ENCODE measurements at regions not wholly inside any gene's neighbourhood (a gene's known extent, or its start where the extent isn't known, plus 50 kb on each side); places are given as distances from the start of the nearest gene placed in this dataset.

DNA sequence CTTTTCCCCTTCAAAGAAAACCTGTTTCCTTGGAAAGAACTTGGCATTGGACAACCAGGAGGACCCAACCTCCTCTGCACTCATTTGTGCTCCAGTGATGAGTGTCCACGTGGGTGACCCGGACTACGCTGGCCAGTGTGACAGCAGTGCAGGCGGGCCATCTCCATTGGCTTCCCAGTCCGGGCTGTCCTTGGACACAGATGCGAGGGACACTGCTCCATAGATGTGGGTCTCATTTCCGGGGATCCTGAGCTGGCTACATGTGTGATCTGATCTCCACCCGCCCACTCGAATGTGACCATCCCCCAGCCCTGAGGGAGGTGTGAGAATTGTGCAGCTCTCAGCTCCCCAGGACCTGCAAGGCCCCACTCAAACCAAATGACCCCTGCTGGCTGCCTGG is 836.6 kb upstream of the TMEM132C start:
- TF ChIP-seq EZH2 (IDR thresholded peaks at IDR 0.05; ENCODE audit: low read length, unreplicated experiment) (no peak), EZH2phosphoT487 (IDR thresholded peaks at IDR 0.05; ENCODE audit: borderline replicate concordance, low read length) (no peak)
- TF ChIP-seq, protein P1, sequence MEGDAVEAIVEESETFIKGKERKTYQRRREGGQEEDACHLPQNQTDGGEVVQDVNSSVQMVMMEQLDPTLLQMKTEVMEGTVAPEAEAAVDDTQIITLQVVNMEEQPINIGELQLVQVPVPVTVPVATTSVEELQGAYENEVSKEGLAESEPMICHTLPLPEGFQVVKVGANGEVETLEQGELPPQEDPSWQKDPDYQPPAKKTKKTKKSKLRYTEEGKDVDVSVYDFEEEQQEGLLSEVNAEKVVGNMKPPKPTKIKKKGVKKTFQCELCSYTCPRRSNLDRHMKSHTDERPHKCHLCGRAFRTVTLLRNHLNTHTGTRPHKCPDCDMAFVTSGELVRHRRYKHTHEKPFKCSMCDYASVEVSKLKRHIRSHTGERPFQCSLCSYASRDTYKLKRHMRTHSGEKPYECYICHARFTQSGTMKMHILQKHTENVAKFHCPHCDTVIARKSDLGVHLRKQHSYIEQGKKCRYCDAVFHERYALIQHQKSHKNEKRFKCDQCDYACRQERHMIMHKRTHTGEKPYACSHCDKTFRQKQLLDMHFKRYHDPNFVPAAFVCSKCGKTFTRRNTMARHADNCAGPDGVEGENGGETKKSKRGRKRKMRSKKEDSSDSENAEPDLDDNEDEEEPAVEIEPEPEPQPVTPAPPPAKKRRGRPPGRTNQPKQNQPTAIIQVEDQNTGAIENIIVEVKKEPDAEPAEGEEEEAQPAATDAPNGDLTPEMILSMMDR (conservative IDR thresholded peaks at IDR 0.05; ENCODE audit: low read depth, low read length) = no peak

Measured in PC-3 (cell line).